K562 (cell line): ENCODE measurements at regions not wholly inside any gene's neighbourhood (a gene's known extent, or its start where the extent isn't known, plus 50 kb on each side); places are given as distances from the start of the nearest gene placed in this dataset.

ENCODE experiments used
- ATAC-seq: fragments of 200-7000 bp; cut with Tn5 transposase; 3 replicates; pipeline ENCODE4 v1.9.1; 2020; ENCODE audit warnings: moderate library complexity
- BruUV-seq: library from RNA; stranded (reverse); fragments of 400-500 nt; replicated peaks from 2 replicates; lab custom pipeline; 2021; lab: Mats Ljungman, UMichigan
- CTCF ChIA-PET: fragments of 300-600 bp; formaldehyde crosslinking; extraction: SDS; loops from one replicate; lab custom pipeline; 2021; ENCODE audit warnings: low intra/inter-chr PET ratio; lab: Yijun Ruan, JAX
- POLR2A ChIA-PET: fragments of 300-600, 350-650 bp; sonication (Branson Sonifier 250); formaldehyde crosslinking; extraction: SDS; loops from one replicate; lab custom pipeline; 2021; ENCODE audit warnings: antibody characterized with exemption, inconsistent platforms; lab: Yijun Ruan, JAX
- DNase-seq, 4 experiments: peaks; one replicate each; pipeline versions ENCODE4 v3.0.0 to v3.0.0-alpha.2; 2011 to 2018; ENCODE audit warnings: low spot score in 3 of 4, mixed read lengths in 3 of 4; ENCODE audit errors: extremely low read depth in 1 of 4
- FAIRE-seq: peaks from 2 replicates; lab custom pipeline; 2011; peaks lifted over from hg19 to GRCh38; lab: Jason Lieb, UNC
- H2AFZ ChIP-seq: 2 replicates; pipeline ENCODE4 v1.6.0; 2011; ENCODE audit warnings: low read depth, low read length, control low read depth, inconsistent platforms
- H3K27ac ChIP-seq: fragments of 200-600 bp; 3 replicates; pipeline ENCODE4 v1.8.0; 2011; ENCODE audit warnings: low read depth, mild to moderate bottlenecking, control low read depth, inconsistent platforms, low read length, moderate library complexity, mixed read lengths; ENCODE audit errors: extremely low read depth
- H3K27me3 ChIP-seq, 2 experiments: fragments of 300-600 bp in 1 of 2; 2 replicates in 1 of 2; 3 replicates in 1 of 2; pipeline versions ENCODE4 v1.6.0 to v1.8.0; 2011; ENCODE audit warnings: inconsistent platforms in 2 of 2, low read length in 2 of 2, mild to moderate bottlenecking in 1 of 2, mixed read lengths in 1 of 2, moderate library complexity in 1 of 2; ENCODE audit not compliant: control insufficient read depth in 2 of 2, insufficient read depth in 2 of 2
- H3K36me3 ChIP-seq: fragments of 300-600 bp; 3 replicates; pipeline ENCODE4 v1.8.0; 2011; ENCODE audit warnings: mild to moderate bottlenecking, low read length, inconsistent platforms; ENCODE audit not compliant: control insufficient read depth, insufficient read depth
- H3K4me1 ChIP-seq, 2 experiments: fragments of 200-600 bp in 1 of 2; replicated peaks in 1 of 2; 2 replicates in 1 of 2; 3 replicates in 1 of 2; pipeline versions ENCODE4 v1.5.1 to v1.8.0; 2011; ENCODE audit warnings: inconsistent platforms in 2 of 2, low read length in 2 of 2, mild to moderate bottlenecking in 1 of 2, mixed read lengths in 1 of 2, moderate library complexity in 1 of 2; ENCODE audit not compliant: control insufficient read depth in 2 of 2, insufficient read depth in 2 of 2
- H3K4me2 ChIP-seq: 2 replicates; pipeline ENCODE4 v1.6.1; 2011; ENCODE audit warnings: low read length, control low read depth, inconsistent platforms, mixed read lengths; ENCODE audit not compliant: insufficient read depth
- H3K4me3 ChIP-seq: fragments of 200-600 bp; sonication (generic), shearing (Covaris generic); 2 replicates; pipeline ENCODE4 v1.5.1; 2016; ENCODE audit warnings: control low read depth, inconsistent platforms
- H3K79me2 ChIP-seq: fragments of 200-600 bp; 3 replicates; pipeline ENCODE4 v1.8.0; 2011; ENCODE audit warnings: low read length, inconsistent platforms; ENCODE audit not compliant: control insufficient read depth, insufficient read depth
- H3K9ac ChIP-seq, 2 experiments: 2 replicates each; pipeline versions ENCODE4 v1.6.0 to v1.6.1; 2011; ENCODE audit warnings: low read depth in 2 of 2, low read length in 2 of 2, control low read depth in 1 of 2, inconsistent platforms in 1 of 2, mild to moderate bottlenecking in 1 of 2, mixed read lengths in 1 of 2; ENCODE audit not compliant: insufficient read depth in 1 of 2
- H3K9me1 ChIP-seq: one replicate; pipeline ENCODE4 v1.6.0; 2011; ENCODE audit warnings: inconsistent platforms, mild to moderate bottlenecking, low read length, moderate library complexity; ENCODE audit not compliant: control insufficient read depth, insufficient read depth
- H3K9me3 ChIP-seq: replicated peaks from 2 replicates; pipeline ENCODE4 v1.5.1; 2011; ENCODE audit warnings: low read depth, low read length, inconsistent platforms; ENCODE audit not compliant: control insufficient read depth, insufficient read depth
- H4K20me1 ChIP-seq: replicated peaks from 2 replicates; pipeline ENCODE4 v1.6.1; 2011; ENCODE audit warnings: low read length, inconsistent platforms, mixed read lengths; ENCODE audit not compliant: control insufficient read depth, insufficient read depth
- ARID2 ChIP-seq: fragments of 450-650 bp; IDR thresholded peaks from 2 replicates; pipeline ENCODE4 v1.6.1; 2017; ENCODE audit warnings: antibody characterized with exemption, mild to moderate bottlenecking
- CHD4 ChIP-seq: fragments of 200-600 bp; sonication (generic); IDR thresholded peaks from 3 replicates; pipeline ENCODE4 v1.6.1; 2012; ENCODE audit warnings: low read depth, mild to moderate bottlenecking, mixed read lengths, low read length, inconsistent platforms; ENCODE audit not compliant: insufficient read depth, insufficient replicate concordance, poor library complexity, severe bottlenecking
- CXXC5 ChIP-seq: fragments of 250-450 bp; sonication (Bioruptor Pico); IDR thresholded peaks from 2 replicates; pipeline ENCODE4 v1.8.0; 2022; ENCODE audit warnings: inconsistent platforms, mild to moderate bottlenecking, moderate library complexity
- GATAD2A ChIP-seq: fragments of 450-650 bp; IDR thresholded peaks from 2 replicates; pipeline ENCODE4 v1.6.1; 2017
- MYBL2 ChIP-seq, 2 experiments: fragments of 450-650 bp in 1 of 2; sonication (generic) in 1 of 2; formaldehyde crosslinking in 1 of 2; IDR thresholded peaks; 2 replicates each; pipeline versions ENCODE4 v1.6.1 to v1.8.1; 2017 to 2022; ENCODE audit warnings: borderline replicate concordance in 1 of 2, inconsistent platforms in 1 of 2, low read depth in 1 of 2, mild to moderate bottlenecking in 1 of 2, missing genetic modification reagents in 1 of 2, moderate library complexity in 1 of 2
- NELFE ChIP-seq: IDR thresholded peaks from 2 replicates; pipeline ENCODE4 v1.6.1; 2011; ENCODE audit warnings: mild to moderate bottlenecking; ENCODE audit not compliant: insufficient read depth, insufficient read length
- RUNX1 ChIP-seq: sonication (generic); IDR thresholded peaks from 2 replicates; pipeline ENCODE4 v1.6.1; 2016; ENCODE audit warnings: antibody characterized with exemption, low read depth
- SREBF2 ChIP-seq: sonication (generic); formaldehyde crosslinking; IDR thresholded peaks from 2 replicates; pipeline ENCODE4 v1.4.0; 2020; ENCODE audit warnings: mild to moderate bottlenecking, missing genetic modification reagents
- SRSF7 ChIP-seq: fragments of 200-400 bp; formaldehyde crosslinking; optimal IDR thresholded peaks from 2 replicates; pipeline ENCODE3; 2017; ENCODE audit warnings: mild to moderate bottlenecking, low read depth, low read length
- TARDBP ChIP-seq: fragments of 450-650 bp; IDR thresholded peaks from 2 replicates; pipeline ENCODE4 v1.6.1; 2016
- ZKSCAN8 ChIP-seq: fragments of 200-800 bp; sonication (Bioruptor generic); IDR thresholded peaks from 2 replicates; pipeline ENCODE4 v1.6.1; 2016; ENCODE audit warnings: missing genetic modification characterization, missing compliant biosample characterization
- ZNF197 ChIP-seq: fragments of 200-800 bp; sonication (Bioruptor generic); IDR thresholded peaks from 2 replicates; pipeline ENCODE4 v1.6.1; 2016; ENCODE audit warnings: low read depth, missing genetic modification characterization, missing compliant biosample characterization
- WGBS: fragments of 100-300 bp; shearing (Covaris generic); methylation state at CpG from one replicate; pipeline ENCODE4 v1.1.6; 2016; ENCODE audit warnings: low coverage, mixed read lengths; ENCODE audit not compliant: insufficient coverage; ENCODE audit errors: missing lambda C conversion rate; 5-methylcytosine and 5-hydroxymethylcytosine counted together
- in situ Hi-C: fragments of 300-500 bp; cut with MboI; formaldehyde crosslinking; loops from 4 replicates; pipeline ENCODE4 v1.15.0; 2018; ENCODE audit warnings: inconsistent platforms, mixed read lengths
- intact Hi-C: fragments of 100-400 bp; cut with micrococcal nuclease; formaldehyde crosslinking; loops from 2 replicates; pipeline ENCODE4 v1.14.2; 2022
- TF ChIP-seq, protein P1 (sequence below): sonication (generic); formaldehyde crosslinking; IDR thresholded peaks from 2 replicates; pipeline ENCODE4 v1.8.0; 2022; ENCODE audit warnings: mild to moderate bottlenecking, missing genetic modification reagents
- TF ChIP-seq, protein P2 (sequence below): fragments of 250-450 bp; sonication (Bioruptor Pico); IDR thresholded peaks from 2 replicates; pipeline ENCODE4 v1.8.0; 2022; ENCODE audit warnings: inconsistent platforms
- TF ChIP-seq, protein P3 (sequence below): fragments of 250-450 bp; sonication (Bioruptor Pico); IDR thresholded peaks from 2 replicates; pipeline ENCODE4 v1.5.0; 2021; ENCODE audit warnings: mild to moderate bottlenecking, moderate library complexity
- TF ChIP-seq, protein P4 (sequence below): sonication (generic); formaldehyde crosslinking; IDR thresholded peaks from 2 replicates; pipeline ENCODE4 v1.8.0; 2022; ENCODE audit warnings: missing genetic modification reagents, mild to moderate bottlenecking, borderline replicate concordance

DNA sequence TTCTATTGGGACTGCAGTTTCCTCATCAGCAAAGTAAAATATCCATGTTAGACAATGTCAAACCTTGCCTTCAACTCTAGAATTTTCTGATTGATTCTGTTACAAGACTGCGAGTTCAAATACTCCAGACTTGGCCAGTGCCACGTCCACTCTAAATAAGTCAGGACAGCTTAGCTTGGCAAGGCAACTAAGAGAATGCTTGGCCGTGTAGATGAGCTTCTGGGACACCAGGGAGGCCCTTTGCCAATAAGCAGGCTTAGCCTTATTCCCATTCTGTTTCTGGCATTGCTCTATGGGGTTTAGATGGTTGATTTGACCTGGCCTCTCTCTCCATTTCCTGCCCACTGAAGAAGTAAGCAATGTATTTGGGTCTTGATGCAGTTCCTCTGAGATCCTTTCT is 218.1 kb upstream of the SIX2 start (continued):
- TF ChIP-seq RUNX1: no peak
- TF ChIP-seq CXXC5 (CRISPR knock-in tag): no peak
- no peak for TF ChIP-seq SRSF7

DNA sequence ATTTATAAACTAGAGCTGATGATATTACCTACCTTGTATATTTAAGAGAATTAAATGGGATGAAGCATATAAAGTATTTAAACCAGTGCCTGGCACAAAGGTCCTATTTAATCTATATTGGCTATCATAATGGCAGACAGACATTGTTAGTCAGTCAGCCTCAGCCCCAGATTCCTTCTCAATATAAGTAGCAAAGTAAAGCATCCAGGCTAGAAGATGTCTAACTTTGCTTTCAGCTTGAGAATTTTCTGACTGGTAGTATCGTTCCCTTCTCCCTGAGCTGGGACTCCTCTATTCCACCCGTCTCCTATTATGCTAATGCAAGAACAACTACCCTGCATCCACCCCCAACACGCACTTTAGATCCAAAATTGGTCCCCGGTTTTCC is 215.7 kb upstream of the SIX2 start:
- Histone ChIP-seq H3K36me3 (no peaks in the 10 kb centered on the region), H3K4me1 (no peaks in the 10 kb centered on the region; a peak in 1 of 5 replicates), H4K20me1 (no peaks in the 10 kb centered on the region), H3K9ac (no peak overlapping the region), H3K9me3 (no peaks in the 10 kb centered on the region), H3K79me2 (no peaks in the 10 kb centered on the region), H3K4me2 (no peak overlapping the region), H3K27me3 (peaks cover 7 to 28% of the 10 kb centered on the region in 2 experiments; a peak in 4 of 5 replicates), H3K27ac (no peak overlapping the region), H3K4me3 (no peak overlapping the region), H2AFZ (no peak overlapping the region), H3K9me1 (no peaks in the 10 kb centered on the region)
- DNase-seq: no peak
- ATAC-seq: no peak
- BruUV-seq: no TSS peak
- POLR2A ChIA-PET: interaction anchor here (1.5 kb wide), 1 partner anchor 11 kb away, joined by 3 read pairs; no protein-coding TSS in a partner anchor
- CTCF ChIA-PET: no interaction called here
- 0% methylated on average over 4 of the region's 4 CpGs for WGBS
- FAIRE-seq: no peak
- intact Hi-C loops (no loop called here), in situ Hi-C loops (no loop called here)
- TF ChIP-seq, protein P1, sequence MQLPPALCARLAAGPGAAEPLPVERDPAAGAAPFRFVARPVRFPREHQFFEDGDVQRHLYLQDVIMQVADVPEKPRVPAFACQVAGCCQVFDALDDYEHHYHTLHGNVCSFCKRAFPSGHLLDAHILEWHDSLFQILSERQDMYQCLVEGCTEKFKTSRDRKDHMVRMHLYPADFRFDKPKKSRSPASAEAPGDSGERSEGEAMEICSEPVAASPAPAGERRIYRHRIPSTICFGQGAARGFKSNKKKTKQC (CRISPR knock-in tag): no peak
- TF ChIP-seq SREBF2 (CRISPR knock-in tag) (no peak), GATAD2A (no peak), ARID2 (no peak), NELFE (no peak), TARDBP (no peak), ZNF197 (no peak), MYBL2 (IDR thresholded peaks at IDR 0.05; ENCODE audit: low read depth) (no peak), MYBL2 (CRISPR knock-in tag; IDR thresholded peaks at IDR 0.05; ENCODE audit: borderline replicate concordance) (no peak), ZKSCAN8 (CRISPR knock-in tag) (no peak), CHD4 (no peak)
- TF ChIP-seq, protein P2, sequence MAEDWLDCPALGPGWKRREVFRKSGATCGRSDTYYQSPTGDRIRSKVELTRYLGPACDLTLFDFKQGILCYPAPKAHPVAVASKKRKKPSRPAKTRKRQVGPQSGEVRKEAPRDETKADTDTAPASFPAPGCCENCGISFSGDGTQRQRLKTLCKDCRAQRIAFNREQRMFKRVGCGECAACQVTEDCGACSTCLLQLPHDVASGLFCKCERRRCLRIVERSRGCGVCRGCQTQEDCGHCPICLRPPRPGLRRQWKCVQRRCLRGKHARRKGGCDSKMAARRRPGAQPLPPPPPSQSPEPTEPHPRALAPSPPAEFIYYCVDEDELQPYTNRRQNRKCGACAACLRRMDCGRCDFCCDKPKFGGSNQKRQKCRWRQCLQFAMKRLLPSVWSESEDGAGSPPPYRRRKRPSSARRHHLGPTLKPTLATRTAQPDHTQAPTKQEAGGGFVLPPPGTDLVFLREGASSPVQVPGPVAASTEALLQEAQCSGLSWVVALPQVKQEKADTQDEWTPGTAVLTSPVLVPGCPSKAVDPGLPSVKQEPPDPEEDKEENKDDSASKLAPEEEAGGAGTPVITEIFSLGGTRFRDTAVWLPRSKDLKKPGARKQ: no peak
- TF ChIP-seq, protein P3, sequence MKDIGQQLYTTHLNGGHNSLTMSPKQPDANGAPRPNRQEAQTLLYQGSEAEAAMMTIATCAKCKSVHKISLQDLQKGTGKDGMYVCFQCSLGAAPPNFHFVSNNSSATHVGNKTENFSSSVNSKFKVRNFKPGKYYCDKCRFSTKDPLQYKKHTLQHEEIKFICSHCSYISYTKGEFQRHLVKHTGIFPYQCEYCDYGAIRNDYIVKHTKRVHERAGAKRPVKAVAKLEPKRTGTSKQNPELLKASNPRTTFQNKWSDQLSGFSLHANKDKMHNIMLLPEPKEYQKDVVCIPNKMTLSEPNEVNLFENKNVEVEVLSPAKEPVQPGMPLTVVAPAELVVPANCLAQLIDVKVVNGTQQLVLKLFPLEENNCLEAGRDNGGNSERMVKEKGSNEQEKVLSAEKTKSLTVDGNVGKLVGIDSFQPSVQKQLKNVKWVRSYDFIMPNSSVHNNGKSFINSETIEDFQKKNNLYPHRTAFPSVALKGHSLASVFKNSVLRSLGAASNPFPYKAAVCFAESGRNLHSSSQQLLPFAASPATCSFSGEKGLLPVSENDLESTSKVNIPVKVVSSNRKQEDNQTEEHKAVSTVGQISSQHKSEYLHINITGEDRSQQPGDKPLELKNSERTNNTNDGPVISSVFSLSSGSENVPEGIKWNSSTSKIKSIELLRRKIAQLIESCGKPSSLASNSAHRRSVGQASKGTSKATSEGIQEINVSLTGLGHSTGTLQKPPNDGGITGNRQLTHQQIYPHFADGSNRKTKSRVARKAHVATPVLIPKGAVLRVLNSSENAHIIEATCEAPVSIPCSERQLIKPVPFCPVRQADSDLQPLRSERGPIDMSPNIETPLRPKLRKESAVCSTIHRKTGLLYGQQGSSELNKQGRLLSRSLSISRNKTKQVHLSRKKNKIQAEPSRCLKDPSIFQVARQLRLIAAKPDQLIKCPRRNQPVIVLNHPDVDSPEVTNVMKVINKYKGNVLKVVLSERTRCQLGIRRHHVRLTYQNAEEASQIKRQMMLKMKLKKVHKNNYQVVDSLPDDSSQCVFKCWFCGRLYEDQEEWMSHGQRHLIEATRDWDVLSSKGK (CRISPR knock-in tag): no peak
- TF ChIP-seq, protein P4, sequence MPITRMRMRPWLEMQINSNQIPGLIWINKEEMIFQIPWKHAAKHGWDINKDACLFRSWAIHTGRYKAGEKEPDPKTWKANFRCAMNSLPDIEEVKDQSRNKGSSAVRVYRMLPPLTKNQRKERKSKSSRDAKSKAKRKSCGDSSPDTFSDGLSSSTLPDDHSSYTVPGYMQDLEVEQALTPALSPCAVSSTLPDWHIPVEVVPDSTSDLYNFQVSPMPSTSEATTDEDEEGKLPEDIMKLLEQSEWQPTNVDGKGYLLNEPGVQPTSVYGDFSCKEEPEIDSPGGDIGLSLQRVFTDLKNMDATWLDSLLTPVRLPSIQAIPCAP (CRISPR knock-in tag): no peak
